Activated CD4-positive, alpha-beta T cell treated with anti-CD3 and anti-CD28 coated beads, Interleukin-2, amount 10 ng/mL, durations not matched to agents 7 days and 5 days (primary cell): ENCODE measurements at regions not wholly inside any gene's neighbourhood (a gene's known extent, or its start where the extent isn't known, plus 50 kb on each side); places are given as distances from the start of the nearest gene placed in this dataset.
"Not testable (repeated sequence)": the region's sequence is repeated elsewhere in the genome, so short reads cannot be mapped to it uniquely, and the experiment has no call there.

Experiments
- CTCF ChIA-PET: fragments of 350-600 bp; sonication (Branson Sonifier 250); formaldehyde crosslinking; loops from one replicate; lab custom pipeline; 2021; ENCODE audit warnings: antibody characterized with exemption; lab: Charles Lee
- POLR2A ChIA-PET: fragments of 350-600 bp; sonication (Branson Sonifier 250); formaldehyde crosslinking; loops from one replicate; lab custom pipeline; 2021; ENCODE audit warnings: antibody characterized with exemption; lab: Charles Lee
- DNase-seq: peaks from one replicate; pipeline ENCODE4 v3.0.0-alpha.2; 2020
- H3K27ac Mint-ChIP-seq: one replicate; pipeline ENCODE4 v1.8.0; 2021; ENCODE audit warnings: mild to moderate bottlenecking, moderate library complexity, mixed read lengths
- H3K27me3 Mint-ChIP-seq: one replicate; pipeline ENCODE4 v1.8.0; 2021; ENCODE audit warnings: mixed read lengths
- H3K36me3 Mint-ChIP-seq: one replicate; pipeline ENCODE4 v1.8.0; 2021; ENCODE audit warnings: low read depth, mixed read lengths
- H3K4me1 Mint-ChIP-seq: one replicate; pipeline ENCODE4 v1.8.0; 2021; ENCODE audit warnings: mixed read lengths
- H3K4me3 Mint-ChIP-seq: one replicate; pipeline ENCODE4 v1.8.0; 2021; ENCODE audit warnings: mild to moderate bottlenecking, moderate library complexity, mixed read lengths
- H3K9me3 Mint-ChIP-seq: one replicate; pipeline ENCODE4 v1.8.0; 2021; ENCODE audit warnings: mixed read lengths

- Mint-ChIP-seq H3K4me3 (no peak overlapping the region), H3K4me1 (no peaks in the 10 kb centered on the region), H3K36me3 (no peaks in the 10 kb centered on the region), H3K27ac (no peak overlapping the region), H3K9me3 (peaks cover 23% of the 10 kb centered on the region), H3K27me3 (no peaks in the 10 kb centered on the region)
- ChIA-PET POLR2A (no interaction called here), CTCF (interaction anchor here (0.6 kb wide), 1 partner anchor 9 kb away, joined by 3 read pairs; no protein-coding TSS in a partner anchor)
- no peak for DNase-seq
These were observed 188.3 kb downstream of the ETAA1 start for GRCh38 chr2:67585400-67585799.

- DNase-seq, H3K27me3 Mint-ChIP-seq, POLR2A ChIA-PET, CTCF ChIA-PET, H3K4me3 Mint-ChIP-seq, H3K36me3 Mint-ChIP-seq, H3K4me1 Mint-ChIP-seq, H3K27ac Mint-ChIP-seq: not testable (repeated sequence)
- peaks cover 18% of the 10 kb centered on the region for H3K9me3 Mint-ChIP-seq
These were observed 192.0 kb downstream of the ETAA1 start for GRCh38 chr2:67589121-67589520.

- POLR2A ChIA-PET, H3K27me3 Mint-ChIP-seq, H3K36me3 Mint-ChIP-seq, H3K4me1 Mint-ChIP-seq, CTCF ChIA-PET, H3K27ac Mint-ChIP-seq, H3K9me3 Mint-ChIP-seq, DNase-seq, H3K4me3 Mint-ChIP-seq: not testable (repeated sequence)
These were observed 197.4 kb downstream of the ETAA1 start for GRCh38 chr2:67594522-67594921.

GRCh38 chr2:67596871-67597270, 199.7 kb downstream of the ETAA1 start:
- H3K4me1 Mint-ChIP-seq: no peaks in the 10 kb centered on the region
- H3K36me3 Mint-ChIP-seq: no peaks in the 10 kb centered on the region
- no peak overlapping the region for H3K4me3 Mint-ChIP-seq
- no peak overlapping the region for H3K27ac Mint-ChIP-seq
- ChIA-PET CTCF (no interaction called here), POLR2A (no interaction called here)
- no peak for DNase-seq
- H3K9me3 Mint-ChIP-seq: peaks cover 2% of the 10 kb centered on the region
- H3K27me3 Mint-ChIP-seq: no peaks in the 10 kb centered on the region

- ChIA-PET POLR2A (no interaction called here), CTCF (interaction anchor here (0.6 to 0.8 kb wide), 2 partner anchors 13 to 24 kb away, joined by 3 to 6 read pairs; no protein-coding TSS in a partner anchor)
- H3K27ac Mint-ChIP-seq: no peak overlapping the region
- no peaks in the 10 kb centered on the region for H3K4me1 Mint-ChIP-seq
- no peaks in the 10 kb centered on the region for H3K36me3 Mint-ChIP-seq
- no peaks in the 10 kb centered on the region for H3K9me3 Mint-ChIP-seq
- no peak overlapping the region for H3K4me3 Mint-ChIP-seq
- no peaks in the 10 kb centered on the region for H3K27me3 Mint-ChIP-seq
- DNase-seq: no peak
These were observed 202.4 kb downstream of the ETAA1 start for GRCh38 chr2:67599561-67599960.

GRCh38 chr2:67600222-67600871, 203.2 kb downstream of the ETAA1 start:
- Mint-ChIP-seq H3K36me3 (no peaks in the 10 kb centered on the region), H3K27me3 (no peaks in the 10 kb centered on the region), H3K4me1 (no peaks in the 10 kb centered on the region), H3K4me3 (no peak overlapping the region), H3K27ac (no peak overlapping the region), H3K9me3 (no peaks in the 10 kb centered on the region)
- ChIA-PET CTCF (no interaction called here), POLR2A (no interaction called here)
- DNase-seq: no peak

- Mint-ChIP-seq H3K36me3 (no peaks in the 10 kb centered on the region), H3K27me3 (no peaks in the 10 kb centered on the region), H3K4me3 (no peak overlapping the region), H3K9me3 (no peaks in the 10 kb centered on the region), H3K27ac (no peak overlapping the region), H3K4me1 (no peaks in the 10 kb centered on the region)
- DNase-seq: no peak
- POLR2A ChIA-PET: no interaction called here
- CTCF ChIA-PET: no interaction called here
These were observed 203.8 kb downstream of the ETAA1 start for GRCh38 chr2:67600946-67601345.

- Mint-ChIP-seq H3K36me3 (no peaks in the 10 kb centered on the region), H3K4me3 (no peak overlapping the region), H3K27me3 (no peaks in the 10 kb centered on the region), H3K27ac (no peak overlapping the region), H3K4me1 (no peaks in the 10 kb centered on the region), H3K9me3 (no peaks in the 10 kb centered on the region)
- ChIA-PET CTCF (no interaction called here), POLR2A (no interaction called here)
- DNase-seq: no peak
These were observed 207.2 kb downstream of the ETAA1 start for GRCh38 chr2:67604360-67604759.

- H3K4me1 Mint-ChIP-seq: no peaks in the 10 kb centered on the region
- POLR2A ChIA-PET: no interaction called here
- no peaks in the 10 kb centered on the region for H3K9me3 Mint-ChIP-seq
- no peak for DNase-seq
- no peaks in the 10 kb centered on the region for H3K36me3 Mint-ChIP-seq
- CTCF ChIA-PET: interaction anchor here (1.0 kb wide), 1 partner anchor 13 kb away, joined by 3 read pairs; no protein-coding TSS in a partner anchor
- H3K27ac Mint-ChIP-seq: no peak overlapping the region
- H3K27me3 Mint-ChIP-seq: no peaks in the 10 kb centered on the region
- H3K4me3 Mint-ChIP-seq: no peak overlapping the region
These were observed 215.5 kb downstream of the ETAA1 start for GRCh38 chr2:67612576-67613042.

GRCh38 chr2:67613227-67613626, 216.1 kb downstream of the ETAA1 start:
- ChIA-PET CTCF (no interaction called here), POLR2A (no interaction called here)
- Mint-ChIP-seq H3K27me3 (no peaks in the 10 kb centered on the region), H3K4me1 (no peaks in the 10 kb centered on the region), H3K9me3 (no peaks in the 10 kb centered on the region), H3K4me3 (no peak overlapping the region), H3K36me3 (no peaks in the 10 kb centered on the region), H3K27ac (no peak overlapping the region)
- DNase-seq: no peak

GRCh38 chr2:67614454-67614853, 217.3 kb downstream of the ETAA1 start:
- ChIA-PET CTCF (no interaction called here), POLR2A (no interaction called here)
- Mint-ChIP-seq H3K36me3 (no peaks in the 10 kb centered on the region), H3K4me3 (no peak overlapping the region), H3K27ac (no peak overlapping the region), H3K9me3 (no peaks in the 10 kb centered on the region), H3K4me1 (no peaks in the 10 kb centered on the region), H3K27me3 (no peaks in the 10 kb centered on the region)
- no peak for DNase-seq

- H3K9me3 Mint-ChIP-seq: no peaks in the 10 kb centered on the region
- H3K36me3 Mint-ChIP-seq: no peaks in the 10 kb centered on the region
- CTCF ChIA-PET: no interaction called here
- no peaks in the 10 kb centered on the region for H3K27me3 Mint-ChIP-seq
- H3K27ac Mint-ChIP-seq: no peak overlapping the region
- POLR2A ChIA-PET: no interaction called here
- H3K4me3 Mint-ChIP-seq: no peak overlapping the region
- no peaks in the 10 kb centered on the region for H3K4me1 Mint-ChIP-seq
- DNase-seq: no peak
These were observed 219.6 kb downstream of the ETAA1 start for GRCh38 chr2:67616749-67617148.

- no peak overlapping the region for H3K27ac Mint-ChIP-seq
- no peaks in the 10 kb centered on the region for H3K27me3 Mint-ChIP-seq
- H3K4me1 Mint-ChIP-seq: no peaks in the 10 kb centered on the region
- H3K4me3 Mint-ChIP-seq: no peak overlapping the region
- H3K36me3 Mint-ChIP-seq: no peaks in the 10 kb centered on the region
- no peak for DNase-seq
- ChIA-PET CTCF (no interaction called here), POLR2A (no interaction called here)
- no peaks in the 10 kb centered on the region for H3K9me3 Mint-ChIP-seq
These were observed 222.1 kb downstream of the ETAA1 start for GRCh38 chr2:67619204-67619603.

GRCh38 chr2:67623741-67624140, 226.6 kb downstream of the ETAA1 start:
- H3K27ac Mint-ChIP-seq, H3K36me3 Mint-ChIP-seq, POLR2A ChIA-PET, DNase-seq, H3K4me1 Mint-ChIP-seq, H3K4me3 Mint-ChIP-seq, H3K27me3 Mint-ChIP-seq, H3K9me3 Mint-ChIP-seq, CTCF ChIA-PET: not testable (repeated sequence)
